HL-60 (cell line): ENCODE measurements at regions not wholly inside any gene's neighbourhood (a gene's known extent, or its start where the extent isn't known, plus 50 kb on each side); places are given as distances from the start of the nearest gene placed in this dataset.

ENCODE experiments used
- DNase-seq, 2 experiments: peaks; one replicate each; pipeline ENCODE4 v3.0.0-alpha.2; 2010 to 2020; ENCODE audit warnings: low read depth in 1 of 2, low spot score in 1 of 2
- H3K27ac ChIP-seq: fragments of 250-450 bp; sonication (Bioruptor Pico); replicated peaks from 2 replicates; pipeline ENCODE4 v1.5.1; 2020; ENCODE audit warnings: mild to moderate bottlenecking, moderate library complexity
- H3K27me3 ChIP-seq: fragments of 250-450 bp; sonication (Bioruptor Pico); 2 replicates; pipeline ENCODE4 v1.5.1; 2021; ENCODE audit warnings: mild to moderate bottlenecking, moderate library complexity; ENCODE audit not compliant: insufficient read depth, poor library complexity, severe bottlenecking
- H3K4me3 ChIP-seq: replicated peaks from 2 replicates; pipeline ENCODE4 v1.5.1; 2011; ENCODE audit warnings: mild to moderate bottlenecking, control low read depth, low read length; ENCODE audit not compliant: insufficient read depth
- CTCF ChIP-seq: IDR thresholded peaks from one replicate; pipeline ENCODE4 v1.5.1; 2011; ENCODE audit warnings: low read length, control low read depth, inconsistent platforms; ENCODE audit not compliant: insufficient read depth
- GABPA ChIP-seq: IDR thresholded peaks from 2 replicates; pipeline ENCODE4 v1.6.1; 2012; ENCODE audit warnings: low read depth
- POLR2AphosphoS5 ChIP-seq: IDR thresholded peaks from 2 replicates; pipeline ENCODE4 v1.6.1; 2012; ENCODE audit warnings: low read depth
- SPI1 ChIP-seq: IDR thresholded peaks from 2 replicates; pipeline ENCODE4 v1.6.1; 2012; ENCODE audit warnings: low read depth, mild to moderate bottlenecking, borderline replicate concordance
- TF ChIP-seq, protein P1 (sequence below): IDR thresholded peaks from 2 replicates; pipeline ENCODE4 v1.6.1; 2012; ENCODE audit warnings: low read depth; ENCODE audit not compliant: insufficient replicate concordance

GRCh38 chr1:4207183-4207582, 307.1 kb upstream of the C1orf174 start:
- TF ChIP-seq CTCF (no peak), GABPA (no peak), POLR2AphosphoS5 (no peak), SPI1 (no peak)
- TF ChIP-seq, protein P1, sequence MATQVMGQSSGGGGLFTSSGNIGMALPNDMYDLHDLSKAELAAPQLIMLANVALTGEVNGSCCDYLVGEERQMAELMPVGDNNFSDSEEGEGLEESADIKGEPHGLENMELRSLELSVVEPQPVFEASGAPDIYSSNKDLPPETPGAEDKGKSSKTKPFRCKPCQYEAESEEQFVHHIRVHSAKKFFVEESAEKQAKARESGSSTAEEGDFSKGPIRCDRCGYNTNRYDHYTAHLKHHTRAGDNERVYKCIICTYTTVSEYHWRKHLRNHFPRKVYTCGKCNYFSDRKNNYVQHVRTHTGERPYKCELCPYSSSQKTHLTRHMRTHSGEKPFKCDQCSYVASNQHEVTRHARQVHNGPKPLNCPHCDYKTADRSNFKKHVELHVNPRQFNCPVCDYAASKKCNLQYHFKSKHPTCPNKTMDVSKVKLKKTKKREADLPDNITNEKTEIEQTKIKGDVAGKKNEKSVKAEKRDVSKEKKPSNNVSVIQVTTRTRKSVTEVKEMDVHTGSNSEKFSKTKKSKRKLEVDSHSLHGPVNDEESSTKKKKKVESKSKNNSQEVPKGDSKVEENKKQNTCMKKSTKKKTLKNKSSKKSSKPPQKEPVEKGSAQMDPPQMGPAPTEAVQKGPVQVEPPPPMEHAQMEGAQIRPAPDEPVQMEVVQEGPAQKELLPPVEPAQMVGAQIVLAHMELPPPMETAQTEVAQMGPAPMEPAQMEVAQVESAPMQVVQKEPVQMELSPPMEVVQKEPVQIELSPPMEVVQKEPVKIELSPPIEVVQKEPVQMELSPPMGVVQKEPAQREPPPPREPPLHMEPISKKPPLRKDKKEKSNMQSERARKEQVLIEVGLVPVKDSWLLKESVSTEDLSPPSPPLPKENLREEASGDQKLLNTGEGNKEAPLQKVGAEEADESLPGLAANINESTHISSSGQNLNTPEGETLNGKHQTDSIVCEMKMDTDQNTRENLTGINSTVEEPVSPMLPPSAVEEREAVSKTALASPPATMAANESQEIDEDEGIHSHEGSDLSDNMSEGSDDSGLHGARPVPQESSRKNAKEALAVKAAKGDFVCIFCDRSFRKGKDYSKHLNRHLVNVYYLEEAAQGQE, result no peak
- H3K27me3 ChIP-seq, result no peaks in the 10 kb centered on the region
- DNase-seq, result no peak

DNA sequence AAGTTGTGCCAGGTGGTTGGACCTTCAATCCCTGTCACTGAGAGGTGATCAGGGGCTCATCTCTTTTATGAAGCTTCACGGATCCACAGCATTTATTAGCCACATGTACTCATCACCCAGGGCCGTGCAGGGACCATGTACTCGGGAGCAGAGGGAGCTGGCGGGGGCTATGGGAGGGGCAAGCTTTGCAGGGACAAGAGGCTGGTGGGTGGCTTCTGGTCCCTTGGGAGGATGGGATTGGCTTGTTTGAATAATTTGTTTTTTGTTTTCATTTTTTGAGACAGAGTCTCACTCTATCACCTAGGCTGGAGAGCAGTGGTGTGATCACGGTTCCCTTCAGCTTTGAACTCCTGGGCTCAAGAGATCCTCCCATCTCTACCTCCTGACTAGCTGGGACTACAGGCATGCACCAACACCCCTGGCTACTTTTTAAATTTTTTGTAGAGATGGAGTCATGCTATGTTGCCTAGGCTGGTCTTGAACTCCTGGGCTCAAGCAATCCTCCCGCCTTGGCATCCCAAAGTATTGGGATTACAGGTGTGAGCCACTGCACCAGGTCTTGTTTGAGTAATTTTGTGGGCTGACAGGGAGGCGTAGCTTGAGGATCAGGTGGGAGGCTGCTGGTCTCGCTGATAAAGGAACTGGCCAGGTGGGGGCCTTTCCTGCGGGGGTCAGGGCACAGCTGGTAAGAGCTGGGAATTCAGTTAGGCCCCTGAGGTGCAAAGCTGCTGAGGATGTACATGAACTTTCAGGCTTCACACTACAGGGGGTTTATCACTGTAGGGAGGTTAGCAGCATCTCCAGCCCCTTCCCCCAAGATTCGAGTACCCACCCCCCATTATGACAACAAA, 308.0 kb upstream of the C1orf174 start:
- no peak for DNase-seq
- Histone ChIP-seq H3K4me3 (no peak overlapping the region), H3K27me3 (no peaks in the 10 kb centered on the region), H3K27ac (no peak overlapping the region)
- TF ChIP-seq, protein P1, result no peak
- TF ChIP-seq POLR2AphosphoS5, result no peak
- TF ChIP-seq SPI1, result no peak
- no peak for TF ChIP-seq GABPA
- no peak for TF ChIP-seq CTCF

More at GRCh38 chr1:4207183-4207582, 307.1 kb upstream of the C1orf174 start:
- Histone ChIP-seq H3K4me3 (no peak overlapping the region), H3K27ac (no peak overlapping the region)

DNA sequence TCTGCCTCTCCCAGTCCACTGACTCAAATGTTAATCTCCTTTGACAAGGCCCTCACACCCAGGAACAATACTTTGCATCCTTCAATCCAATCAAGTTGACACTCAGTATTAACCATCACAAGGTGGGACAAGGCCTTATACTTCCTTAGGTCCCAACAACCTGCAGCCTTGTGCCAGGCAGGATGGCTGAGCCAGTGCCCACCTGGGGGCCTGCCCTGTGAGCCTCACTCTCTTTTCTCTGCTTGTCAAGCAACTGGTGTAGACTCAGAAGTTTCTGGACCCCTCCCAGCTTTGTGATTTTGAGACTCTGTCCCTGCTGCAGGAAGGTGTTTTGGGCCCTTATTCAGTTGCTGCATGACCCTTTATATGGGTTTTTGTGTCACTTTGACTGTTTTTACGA, 310.0 kb upstream of the C1orf174 start:
- no peak for DNase-seq
- no peak overlapping the region for H3K4me3 ChIP-seq
- no peak for TF ChIP-seq CTCF
- TF ChIP-seq GABPA, result no peak
- TF ChIP-seq, protein P1, result no peak
- TF ChIP-seq SPI1, result no peak
- TF ChIP-seq POLR2AphosphoS5, result no peak

More for the DNA sequence above, 310.0 kb upstream of the C1orf174 start:
- Histone ChIP-seq H3K27ac (no peak overlapping the region), H3K27me3 (no peaks in the 10 kb centered on the region)
